GM18517 (cell line): ENCODE measurements at regions not wholly inside any gene's neighbourhood (a gene's known extent, or its start where the extent isn't known, plus 50 kb on each side); places are given as distances from the start of the nearest gene placed in this dataset.

Experiments used
- ATAC-seq: cut with Tn5 transposase; IDR thresholded peaks from one replicate; pipeline ENCODE4 v1.9.1; 2021; ENCODE audit warnings: mild to moderate bottlenecking, moderate library complexity; ENCODE audit not compliant: unreplicated experiment

GRCh38 chr2:117065912-117066311 is 748.6 kb upstream of the DDX18 start:
- ATAC-seq: no peak

- ATAC-seq: no peak
These were observed 746.6 kb upstream of the DDX18 start for GRCh38 chr2:117067900-117068299.

GRCh38 chr2:117068371-117068770 is 746.1 kb upstream of the DDX18 start:
- ATAC-seq: no peak

GRCh38 chr2:117071556-117072102 is 742.9 kb upstream of the DDX18 start:
- ATAC-seq: no peak

- no peak for ATAC-seq
These were observed 739.7 kb upstream of the DDX18 start for GRCh38 chr2:117074756-117075155.

GRCh38 chr2:117085256-117085655 is 729.2 kb upstream of the DDX18 start:
- no peak for ATAC-seq

GRCh38 chr2:117085737-117086136 is 728.8 kb upstream of the DDX18 start:
- no peak for ATAC-seq

- ATAC-seq: no peak
These were observed 728.1 kb upstream of the DDX18 start for GRCh38 chr2:117086174-117086942.

GRCh38 chr2:117086943-117087250 is 727.6 kb upstream of the DDX18 start:
- ATAC-seq: no peak

GRCh38 chr2:117087535-117088291 is 726.8 kb upstream of the DDX18 start:
- no peak for ATAC-seq

- ATAC-seq: no peak
These were observed 723.3 kb upstream of the DDX18 start for GRCh38 chr2:117091041-117091837.

GRCh38 chr2:117101613-117102012 is 712.9 kb upstream of the DDX18 start:
- no peak for ATAC-seq

- ATAC-seq: no peak
These were observed 705.7 kb upstream of the DDX18 start for GRCh38 chr2:117108741-117109267.

- no peak for ATAC-seq
These were observed 695.5 kb upstream of the DDX18 start for GRCh38 chr2:117118994-117119393.

- ATAC-seq: no peak
These were observed 691.1 kb upstream of the DDX18 start for GRCh38 chr2:117123362-117123761.

GRCh38 chr2:117126656-117127055 is 687.8 kb upstream of the DDX18 start:
- no peak for ATAC-seq

- no peak for ATAC-seq
These were observed 686.8 kb upstream of the DDX18 start for GRCh38 chr2:117127680-117128079.

GRCh38 chr2:117128461-117128860 is 686.0 kb upstream of the DDX18 start:
- ATAC-seq: no peak

GRCh38 chr2:117137371-117137770 is 677.1 kb upstream of the DDX18 start:
- ATAC-seq: no peak

- ATAC-seq: no peak
These were observed 645.3 kb upstream of the DDX18 start for GRCh38 chr2:117169036-117169765.
